Posterior cingulate gyrus (tissue), 11 donors: ENCODE measurements at regions not wholly inside any gene's neighbourhood (a gene's known extent, or its start where the extent isn't known, plus 50 kb on each side); places are given as distances from the start of the nearest gene placed in this dataset.

Source experiments
- DNase-seq, 10 donors: peaks; one replicate each; pipeline versions ENCODE4 v3.0.0 to v3.0.0-alpha.2; 2020 to 2021; ENCODE audit warnings: mixed read lengths in 3 of 10
- intact Hi-C: fragments of 100-400 bp; cut with DNase I; formaldehyde crosslinking; loops from one replicate; pipeline ENCODE4 v1.15.1; 2023

DNA sequence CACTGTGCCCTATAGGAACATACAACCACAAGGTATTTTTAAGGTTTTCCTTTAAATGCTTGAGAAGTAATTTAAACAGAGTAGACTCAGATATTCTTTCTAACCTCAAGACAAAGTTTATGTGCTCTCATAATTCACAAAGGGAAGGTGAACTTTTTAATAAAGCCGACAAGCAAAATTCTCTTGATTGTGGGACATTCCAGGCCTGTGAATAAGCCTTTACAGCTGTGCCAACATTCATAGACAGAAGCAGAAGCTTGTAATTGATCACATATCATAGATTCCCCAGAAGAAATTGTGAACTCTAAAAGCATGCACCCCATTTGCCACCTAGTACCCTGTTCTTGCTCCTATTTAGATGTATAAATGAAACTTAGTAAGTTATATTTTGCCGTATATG lies 1107.8 kb upstream of the SEMA6A start:
- DNase-seq: no peak
- intact Hi-C loops: no loop called here

DNA sequence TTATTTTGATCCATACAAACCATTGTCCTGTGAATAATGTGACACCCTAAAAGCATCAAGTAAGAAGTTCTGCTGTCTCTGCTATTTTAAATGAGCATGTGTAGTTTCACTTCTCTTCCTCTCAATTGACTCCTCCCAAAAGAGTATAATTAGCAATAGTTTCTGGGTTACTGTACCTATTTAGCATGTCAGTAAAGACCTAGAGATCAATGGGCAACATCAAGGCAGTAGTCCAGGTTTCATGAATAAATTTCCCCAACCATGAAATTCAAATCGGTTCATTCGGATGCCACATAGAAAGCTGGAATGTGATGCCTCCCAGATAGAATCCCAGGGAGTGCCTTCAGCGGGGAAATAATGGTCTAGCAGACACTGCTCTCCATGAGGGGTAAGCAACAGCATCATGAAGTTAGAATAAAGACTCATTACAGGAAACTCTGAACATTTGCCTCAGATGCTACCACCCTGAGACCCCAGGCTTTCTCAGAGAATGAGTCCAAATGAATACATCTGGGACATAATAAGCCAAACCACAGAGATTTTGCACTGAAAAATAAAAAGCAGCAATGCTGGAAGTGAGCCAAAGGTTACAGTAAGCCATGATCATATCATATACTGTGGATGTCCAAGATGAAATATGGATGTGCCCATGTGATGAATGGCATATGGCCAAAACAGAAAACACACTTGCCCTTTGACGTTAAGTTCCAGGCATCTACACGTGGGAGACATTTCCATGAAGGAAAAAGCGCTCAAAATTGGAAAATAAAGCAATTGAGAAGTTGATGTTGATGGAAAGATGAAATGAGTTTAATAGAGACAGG lies 1107.0 kb upstream of the SEMA6A start:
- intact Hi-C loops: no loop called here
- no peak for DNase-seq

- DNase-seq: no peak
- intact Hi-C loops: no loop called here
Observed at GRCh38 chr5:117680426-117680825, 1105.8 kb upstream of the SEMA6A start.

GRCh38 chr5:117679046-117679445 lies 1104.4 kb upstream of the SEMA6A start:
- no peak for DNase-seq

GRCh38 chr5:117675646-117676045 lies 1101.0 kb upstream of the SEMA6A start:
- intact Hi-C loops: no loop called here

More at GRCh38 chr5:117679046-117679445, 1104.4 kb upstream of the SEMA6A start:
- intact Hi-C loops: no loop called here

DNA sequence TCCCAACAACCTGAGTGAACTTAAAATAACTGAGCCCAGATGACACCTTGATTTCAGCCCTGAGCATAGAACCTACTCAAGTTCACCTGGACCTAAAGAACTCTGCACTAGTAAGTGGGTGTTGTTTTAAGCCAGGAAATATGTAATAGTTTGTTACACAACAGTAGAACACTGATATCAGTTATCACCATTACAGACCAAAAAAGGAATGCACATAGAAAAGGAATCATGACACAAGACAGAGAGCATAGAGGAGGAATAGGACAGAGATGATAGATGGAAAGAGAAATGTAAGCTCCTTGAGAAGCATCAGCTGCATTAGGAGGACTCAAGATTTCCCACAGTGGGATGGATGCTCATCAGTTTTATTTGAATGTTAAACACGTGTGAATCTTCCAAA lies 1096.9 kb upstream of the SEMA6A start:
- DNase-seq: no peak
- intact Hi-C loops: no loop called here

More at GRCh38 chr5:117675646-117676045, 1101.0 kb upstream of the SEMA6A start:
- no peak for DNase-seq

DNA sequence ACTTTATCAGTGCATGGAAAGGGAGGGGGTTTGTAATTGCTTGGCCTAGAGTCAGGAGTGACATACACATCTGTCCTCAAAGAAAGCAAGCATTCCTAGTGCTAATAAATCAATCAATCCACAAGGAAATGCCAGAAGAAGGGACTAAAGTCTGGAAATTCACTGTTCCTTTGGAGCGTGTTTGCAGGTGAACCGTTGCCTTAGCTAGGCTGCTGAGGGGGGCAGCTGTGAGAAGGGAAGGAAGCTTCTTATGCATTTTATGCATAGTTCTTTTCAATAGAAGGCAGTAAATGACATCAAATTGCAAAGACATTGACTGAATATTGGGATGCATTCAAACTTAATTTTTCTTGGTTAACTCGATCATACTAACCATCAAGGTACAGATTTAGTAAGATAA lies 1092.5 kb upstream of the SEMA6A start:
- no peak for DNase-seq
- intact Hi-C loops: no loop called here

DNA sequence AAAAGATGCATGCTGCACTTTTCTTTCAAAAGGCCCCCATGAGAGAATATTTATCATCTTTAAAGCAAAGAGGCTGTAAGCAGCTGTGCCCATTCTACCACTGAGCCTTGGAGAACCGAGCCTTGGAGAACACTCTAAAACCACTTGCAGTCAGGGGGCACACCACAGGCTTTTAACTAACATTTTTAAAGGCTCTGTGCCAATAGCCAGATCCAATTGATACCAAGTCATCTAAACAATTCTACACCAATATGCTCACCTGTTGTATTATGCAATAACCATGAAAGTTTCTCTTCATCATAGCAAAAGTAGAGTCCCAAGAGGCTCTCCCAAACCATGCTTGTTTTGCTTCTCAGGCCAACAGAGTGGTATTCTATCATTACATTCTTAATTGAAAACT lies 1090.5 kb upstream of the SEMA6A start:
- no peak for DNase-seq
- intact Hi-C loops: no loop called here

GRCh38 chr5:117662361-117662760 lies 1087.7 kb upstream of the SEMA6A start:
- intact Hi-C loops: no loop called here
- no peak for DNase-seq

- DNase-seq: peak in 1 of 10 donors; percentile 2
- intact Hi-C loops: no loop called here
Observed at GRCh38 chr5:117657541-117657940, 1082.9 kb upstream of the SEMA6A start.

- no peak for DNase-seq
Observed at GRCh38 chr5:117652958-117653280, 1078.3 kb upstream of the SEMA6A start.

DNA sequence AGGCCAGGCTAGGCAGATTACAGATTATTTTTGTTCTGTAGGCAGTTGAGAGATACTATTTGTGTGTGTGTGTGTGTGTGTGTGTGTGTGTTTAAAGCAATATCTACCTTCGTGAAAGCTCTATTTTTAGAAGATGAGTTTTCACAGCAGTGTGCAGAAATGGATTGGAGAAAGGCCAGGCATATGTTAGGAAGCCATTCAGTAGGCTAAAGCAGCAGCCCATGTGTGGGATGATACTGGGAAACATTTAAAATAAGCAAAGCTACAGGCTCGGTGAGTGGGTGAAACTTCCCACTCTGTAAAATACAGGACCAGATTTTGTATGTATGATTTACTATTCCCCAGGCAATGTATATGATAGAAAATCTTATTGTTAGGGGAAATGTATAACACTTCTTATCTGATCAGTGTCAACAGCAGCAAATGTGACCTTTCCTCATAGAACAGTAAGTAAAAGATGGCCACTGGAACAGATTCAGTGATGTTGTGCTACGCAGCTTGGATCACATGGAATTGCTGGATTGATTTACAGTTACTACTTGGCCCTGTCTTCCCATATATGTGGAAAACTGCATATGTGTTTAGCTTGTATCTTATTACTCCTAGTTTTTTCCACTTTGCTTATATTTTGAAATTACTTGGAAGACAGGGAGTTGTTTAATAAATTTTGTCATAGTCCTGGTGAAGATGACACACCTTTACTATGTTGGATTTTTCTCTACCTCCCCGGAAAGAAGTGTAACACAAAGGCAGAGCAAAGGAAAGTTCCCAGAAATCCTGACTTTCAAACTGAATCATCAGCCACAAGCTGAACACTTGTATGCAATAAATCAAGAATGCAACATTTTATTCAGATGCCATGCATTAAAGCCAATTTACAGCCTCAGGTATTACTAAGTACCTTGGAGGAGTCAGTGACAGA lies 1077.7 kb upstream of the SEMA6A start:
- DNase-seq: no peak
- intact Hi-C loops: no loop called here

More at GRCh38 chr5:117652958-117653280, 1078.3 kb upstream of the SEMA6A start:
- intact Hi-C loops: no loop called here

GRCh38 chr5:117649821-117650220 lies 1075.2 kb upstream of the SEMA6A start:
- intact Hi-C loops: no loop called here
- DNase-seq: no peak

GRCh38 chr5:117645400-117645799 lies 1070.8 kb upstream of the SEMA6A start:
- intact Hi-C loops: no loop called here
- DNase-seq: no peak

DNA sequence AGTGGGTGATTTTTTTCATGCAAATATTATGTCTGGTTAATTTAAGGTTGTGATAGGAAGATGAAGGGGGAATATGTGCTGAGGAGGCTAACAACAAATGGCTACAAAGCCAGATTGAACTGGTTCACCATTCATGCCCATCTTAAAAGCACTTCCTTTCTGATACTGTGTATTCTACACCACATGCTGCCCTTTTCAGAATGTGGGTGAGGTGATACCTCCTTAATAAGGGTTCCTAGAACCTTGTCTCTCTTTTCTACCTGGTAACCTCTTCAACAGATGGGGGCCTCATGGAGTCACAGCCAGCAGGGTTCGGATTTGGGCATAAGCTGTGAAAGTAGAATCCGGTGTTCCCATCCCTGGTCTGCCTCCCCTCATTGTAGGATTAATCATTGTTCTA lies 1064.0 kb upstream of the SEMA6A start:
- no peak for DNase-seq
- intact Hi-C loops: no loop called here

- intact Hi-C loops: no loop called here
- no peak for DNase-seq
Observed at GRCh38 chr5:117633093-117633492, 1058.5 kb upstream of the SEMA6A start.

DNA sequence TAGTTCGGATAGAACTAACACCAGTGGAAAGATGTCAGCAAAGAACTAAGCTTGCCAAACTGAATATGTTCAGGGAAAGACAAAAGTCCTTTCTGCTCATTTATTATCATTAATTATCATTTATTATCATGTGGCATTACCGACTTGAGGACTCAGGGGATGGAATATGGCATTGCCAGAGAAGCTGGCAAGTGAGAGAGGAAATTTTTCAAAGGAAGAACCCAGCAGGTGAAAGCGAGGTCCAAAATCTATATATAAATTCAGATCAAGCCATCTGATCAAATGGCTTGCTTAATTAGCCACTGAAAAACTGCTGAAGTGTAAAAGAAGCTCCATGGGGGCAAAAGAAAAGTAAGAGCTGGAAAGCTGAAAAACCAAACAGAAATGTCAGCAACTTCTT lies 1049.6 kb upstream of the SEMA6A start:
- DNase-seq: no peak
- intact Hi-C loops: no loop called here

- peak in 1 of 10 donors; percentile 47 for DNase-seq
- intact Hi-C loops: no loop called here
Observed at GRCh38 chr5:117623042-117623805, 1048.6 kb upstream of the SEMA6A start.

DNA sequence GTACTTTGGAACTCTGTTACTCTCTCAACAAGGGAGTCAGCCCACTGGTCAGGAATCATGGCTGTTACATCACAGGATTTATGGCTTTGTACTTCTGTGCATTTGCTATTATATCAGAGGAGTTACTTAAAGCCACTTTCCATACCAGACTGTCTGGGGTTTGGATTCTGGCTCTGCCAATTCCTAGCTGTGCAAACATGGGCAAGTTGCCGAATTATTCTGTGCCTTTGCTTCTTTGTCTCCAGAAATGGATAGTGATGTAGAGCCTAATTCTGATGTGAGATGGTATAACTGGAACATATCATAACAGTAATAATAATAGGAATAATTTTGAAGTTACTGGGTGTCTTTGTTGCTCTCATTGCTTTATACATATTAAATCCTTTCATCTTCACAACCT lies 1047.3 kb upstream of the SEMA6A start:
- intact Hi-C loops: no loop called here
- DNase-seq: no peak

DNA sequence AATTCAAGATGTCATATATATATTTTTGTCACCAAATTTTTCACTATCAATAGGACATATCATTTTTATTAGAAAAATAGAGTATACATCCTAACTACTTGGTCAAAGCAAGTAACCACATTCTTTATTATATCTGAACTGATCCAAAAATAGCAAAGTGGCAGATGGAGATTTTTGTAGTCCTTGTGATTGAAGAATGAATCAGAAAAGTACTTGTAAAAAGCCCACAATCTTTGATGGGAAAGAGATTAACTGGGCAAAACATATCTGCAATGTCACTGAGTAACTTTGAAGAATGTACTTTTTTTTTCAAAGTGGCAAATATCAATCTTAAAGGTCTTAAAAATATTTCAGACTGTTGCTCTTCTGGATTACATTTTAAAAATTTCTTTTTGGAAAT lies 1040.6 kb upstream of the SEMA6A start:
- intact Hi-C loops: no loop called here
- no peak for DNase-seq

DNA sequence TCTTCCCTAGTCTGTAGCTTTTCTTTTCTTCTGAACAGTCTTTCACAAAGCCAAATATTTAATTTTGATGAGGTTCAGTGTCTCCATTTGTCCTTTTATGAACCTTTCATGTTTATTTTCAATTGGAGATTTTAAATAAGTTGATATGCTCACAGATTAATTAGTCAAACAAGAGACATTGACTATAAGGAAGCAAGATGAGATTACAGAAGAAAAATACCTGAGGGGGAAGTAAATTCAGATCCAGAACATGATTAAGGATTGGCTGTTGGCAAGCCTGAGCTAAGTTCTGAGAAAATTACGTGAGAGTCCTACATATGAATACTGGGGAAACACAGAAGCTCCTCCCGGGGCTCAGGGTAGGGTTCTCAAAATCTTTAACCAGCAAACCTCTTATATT lies 1039.8 kb upstream of the SEMA6A start:
- intact Hi-C loops: no loop called here

More for the DNA sequence above, 1039.8 kb upstream of the SEMA6A start:
- DNase-seq: no peak
